HT1080 (cell line): ENCODE measurements at regions not wholly inside any gene's neighbourhood (a gene's known extent, or its start where the extent isn't known, plus 50 kb on each side); places are given as distances from the start of the nearest gene placed in this dataset.
"Not testable (repeated sequence)": the region's sequence is repeated elsewhere in the genome, so short reads cannot be mapped to it uniquely, and the experiment has no call there.

Experiments used
- DNase-seq: peaks from one replicate; pipeline ENCODE4 v3.0.0-alpha.2; 2015; ENCODE audit warnings: low read depth

- no peak for DNase-seq
Measured at GRCh38 chrX:44096666-44097065, 123.5 kb upstream of the NDP start.

- DNase-seq: no peak
Measured at GRCh38 chrX:44094821-44095530, 121.8 kb upstream of the NDP start.

DNA sequence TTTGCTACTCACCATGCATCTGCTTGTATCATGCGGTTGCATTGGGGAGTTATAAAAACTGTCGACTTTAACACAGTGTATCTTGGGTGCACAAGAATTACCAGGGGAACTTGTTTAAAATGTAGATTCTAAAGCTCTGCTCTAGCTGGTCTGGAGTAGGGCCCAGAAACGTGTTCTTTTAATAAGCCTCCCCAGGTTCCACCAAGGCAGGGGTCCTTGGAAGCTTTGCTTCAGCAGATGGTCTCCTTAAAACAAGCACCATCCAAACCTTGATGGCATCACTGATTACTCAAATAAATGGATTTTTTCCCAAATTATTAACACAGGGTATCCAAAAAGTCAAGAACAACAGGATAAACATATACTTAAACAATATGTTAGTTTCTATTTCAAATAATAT lies 120.2 kb upstream of the NDP start:
- no peak for DNase-seq

DNA sequence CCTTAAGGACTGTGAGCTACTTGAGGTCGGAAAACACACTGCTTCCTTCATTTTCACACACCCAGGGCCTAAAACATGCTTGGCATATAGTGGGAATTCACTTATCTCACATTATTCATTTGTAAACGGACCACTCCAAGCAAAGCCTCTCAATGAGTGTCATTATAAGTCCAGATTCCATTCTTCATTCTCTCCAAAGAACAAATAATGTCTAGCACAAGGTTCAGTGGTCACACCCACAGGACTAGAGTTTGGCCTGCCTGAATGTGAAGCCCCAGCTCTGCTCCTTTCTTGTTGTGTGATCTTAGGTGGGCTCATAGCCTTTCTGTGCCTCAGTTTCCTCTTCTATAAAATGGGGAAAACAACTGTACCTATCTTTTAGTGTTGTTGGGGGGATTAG lies 119.6 kb upstream of the NDP start:
- no peak for DNase-seq

DNA sequence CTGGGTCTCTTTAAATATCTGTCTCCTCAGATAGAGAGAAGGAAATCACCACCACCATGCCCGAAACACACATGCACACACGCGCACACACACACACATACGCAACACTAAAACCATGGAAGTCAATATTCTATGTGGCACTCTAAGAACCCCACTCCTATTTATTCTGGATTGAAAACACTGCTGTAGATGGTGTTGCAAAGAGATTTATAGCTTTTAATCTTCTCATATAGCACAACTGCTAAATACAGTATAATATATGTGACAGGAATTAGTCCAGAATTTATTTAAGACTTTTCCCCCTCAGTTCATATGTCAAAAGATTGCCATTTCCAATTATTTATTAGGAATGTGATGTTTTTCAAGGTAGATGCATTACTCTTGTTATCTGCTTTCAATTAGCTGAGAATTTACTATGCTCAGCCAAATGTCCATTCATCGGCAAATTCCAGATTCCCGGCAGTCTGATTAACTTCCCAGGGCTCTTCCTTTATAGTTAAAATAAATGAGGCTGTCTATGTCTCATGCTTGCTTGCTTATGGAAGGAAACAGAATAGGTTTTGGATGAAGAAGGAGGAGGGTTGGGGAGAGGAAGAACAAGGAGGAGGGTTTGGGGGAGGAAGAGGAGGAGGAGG lies 115.4 kb upstream of the NDP start:
- DNase-seq: no peak

- DNase-seq: no peak
Measured at GRCh38 chrX:44085209-44085608, 112.0 kb upstream of the NDP start.

DNA sequence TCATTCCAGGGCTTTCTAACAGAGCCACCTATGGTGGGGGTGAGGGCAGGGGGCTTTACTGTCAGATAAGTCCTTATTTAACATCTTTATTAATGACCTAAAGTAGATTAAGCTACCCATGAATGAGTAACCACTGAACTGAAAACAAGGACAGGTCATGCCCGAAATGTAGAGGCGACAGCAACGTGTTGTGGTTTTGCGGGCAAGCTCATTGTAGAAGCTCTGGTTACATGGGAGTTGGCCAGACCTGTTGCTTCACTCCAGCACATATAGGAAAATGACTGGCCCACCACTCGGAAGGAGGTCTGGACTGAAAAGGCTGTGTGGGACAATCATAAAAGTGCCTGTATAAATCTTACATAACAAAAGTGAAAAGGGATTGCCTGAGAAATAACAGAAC lies 109.6 kb upstream of the NDP start:
- DNase-seq: peak; percentile 51

- DNase-seq: no peak
Measured at GRCh38 chrX:44080083-44080482, 106.9 kb upstream of the NDP start.

DNA sequence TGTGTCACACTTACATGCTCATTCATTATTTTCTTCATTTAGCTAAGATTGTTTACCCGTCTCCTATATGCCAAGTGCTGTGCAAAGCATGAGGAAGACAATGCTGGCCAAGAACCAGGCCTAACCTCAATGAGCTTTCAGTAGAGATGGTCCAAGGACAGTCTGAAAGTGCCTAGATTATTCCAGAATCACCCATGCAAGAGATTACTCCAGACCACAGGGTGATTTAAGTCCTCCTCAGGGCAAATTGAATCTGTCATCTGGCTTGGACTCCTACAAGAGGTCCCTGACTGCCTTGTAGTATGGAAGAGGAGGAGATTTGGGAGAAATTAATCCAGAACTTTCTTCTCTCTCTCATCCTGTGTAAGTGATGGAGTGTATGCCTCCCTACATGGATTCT lies 99.4 kb upstream of the NDP start:
- DNase-seq: no peak

DNA sequence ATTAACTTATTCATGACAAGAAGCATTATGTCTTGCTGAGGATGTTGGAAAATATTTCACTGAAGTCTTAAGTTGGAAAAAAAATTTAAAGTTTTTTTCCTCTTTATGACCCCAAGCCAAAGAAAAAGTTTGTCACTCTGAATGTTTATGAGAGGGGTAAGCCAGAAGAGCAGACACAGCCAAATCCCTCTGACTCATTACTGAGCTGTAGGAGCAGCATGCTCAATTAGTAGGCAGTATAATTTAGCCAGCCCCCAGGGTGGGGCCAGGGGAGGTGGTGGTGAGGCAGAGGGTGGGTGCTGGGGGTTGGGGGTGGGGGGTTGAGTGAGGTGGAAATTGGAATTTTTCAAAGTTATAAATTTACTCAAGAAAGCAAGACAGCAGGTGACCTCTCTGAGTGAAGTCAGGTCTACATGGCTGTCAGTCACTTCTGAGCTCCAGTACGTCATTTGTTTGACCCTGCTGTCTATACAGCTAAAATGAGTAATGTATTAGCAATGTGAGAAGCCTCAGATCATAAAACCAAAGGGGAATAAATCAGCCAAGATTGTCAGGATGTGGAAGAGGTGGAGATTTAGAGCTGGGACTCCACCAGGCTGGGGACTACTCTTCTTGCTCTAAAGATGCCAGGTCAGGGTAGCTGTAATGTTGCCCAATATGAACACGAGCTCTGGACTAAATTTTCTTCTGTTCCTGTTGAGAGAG lies 98.8 kb upstream of the NDP start:
- peak; percentile 91 for DNase-seq

DNA sequence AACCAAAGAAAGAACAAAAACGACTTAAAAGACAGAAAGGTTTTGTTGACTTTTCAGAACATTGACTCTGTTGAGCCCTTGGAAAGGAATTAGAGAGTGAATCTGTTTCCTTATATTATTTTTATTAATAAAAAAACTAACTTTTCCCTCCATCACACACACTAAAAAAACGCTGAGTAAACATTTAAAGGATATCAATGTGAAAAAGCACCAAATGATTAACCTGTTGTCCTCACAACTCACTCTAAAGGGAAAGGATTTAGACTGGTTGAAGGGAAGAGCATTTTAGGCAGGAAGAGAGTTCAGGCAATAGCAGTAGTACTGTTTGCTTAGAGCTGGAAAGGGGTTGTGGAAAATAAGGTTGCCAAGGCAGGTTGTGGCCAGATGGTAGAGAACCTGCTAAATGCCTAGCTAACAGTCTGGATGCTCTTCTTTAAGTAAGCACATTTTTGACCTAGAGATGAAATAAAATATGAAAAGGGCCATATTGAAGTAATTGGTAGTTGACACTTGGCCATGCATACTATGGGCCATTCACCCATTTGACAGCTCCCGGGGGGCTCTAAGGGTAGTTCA lies 98.0 kb upstream of the NDP start:
- DNase-seq: no peak

GRCh38 chrX:44068043-44068442 lies 94.9 kb upstream of the NDP start:
- DNase-seq: no peak

DNA sequence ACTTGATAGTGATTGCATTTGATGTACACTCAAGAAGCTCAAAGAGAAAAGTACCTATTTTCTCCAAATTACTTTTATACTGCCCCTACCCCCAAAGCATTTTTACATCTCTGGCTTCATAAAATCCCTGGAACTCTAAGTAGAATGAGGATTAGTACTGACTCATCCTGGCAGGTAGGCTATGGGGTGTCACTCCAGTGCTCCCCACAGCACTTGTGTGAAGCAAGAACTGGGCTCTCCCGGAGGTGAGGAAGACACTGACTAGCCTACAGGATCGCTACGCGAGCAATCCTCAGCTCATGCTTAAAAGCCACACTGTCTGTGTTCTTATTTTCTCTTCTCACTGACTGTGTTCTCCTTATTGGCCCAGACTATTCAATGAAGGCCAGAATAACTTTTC lies 90.4 kb upstream of the NDP start:
- DNase-seq: no peak

- peak; percentile 75 for DNase-seq
Measured at GRCh38 chrX:44062840-44063239, 89.7 kb upstream of the NDP start.

DNA sequence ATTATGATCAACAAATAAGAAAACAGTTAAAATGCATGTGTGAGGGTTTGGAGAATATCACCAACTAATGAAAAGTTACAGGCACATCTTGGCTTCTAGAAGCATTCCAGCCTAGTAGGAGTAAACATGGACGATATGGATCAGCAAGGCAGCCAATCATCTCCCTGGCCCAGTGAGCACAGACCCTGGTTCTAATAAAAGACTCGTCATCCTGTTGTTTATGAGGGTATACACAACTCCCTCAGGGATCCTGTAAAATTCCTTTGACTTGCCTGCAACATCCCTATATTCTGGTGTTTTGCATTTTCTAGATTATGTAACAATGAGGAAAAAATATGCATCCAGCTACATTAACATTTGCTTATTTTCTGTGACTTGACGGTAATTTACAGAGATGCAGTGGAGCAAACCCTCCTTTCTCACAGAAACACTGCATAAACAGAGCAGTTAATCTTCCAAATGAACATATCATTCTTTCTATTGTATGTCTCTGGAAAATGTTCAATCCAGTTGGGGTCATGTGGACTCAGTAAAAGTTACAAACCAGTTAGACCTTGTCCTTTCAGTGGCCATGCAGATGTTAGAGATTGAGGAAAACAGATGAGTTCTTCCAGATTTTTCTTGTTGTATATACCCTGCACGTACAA lies 88.9 kb upstream of the NDP start:
- DNase-seq: no peak

DNA sequence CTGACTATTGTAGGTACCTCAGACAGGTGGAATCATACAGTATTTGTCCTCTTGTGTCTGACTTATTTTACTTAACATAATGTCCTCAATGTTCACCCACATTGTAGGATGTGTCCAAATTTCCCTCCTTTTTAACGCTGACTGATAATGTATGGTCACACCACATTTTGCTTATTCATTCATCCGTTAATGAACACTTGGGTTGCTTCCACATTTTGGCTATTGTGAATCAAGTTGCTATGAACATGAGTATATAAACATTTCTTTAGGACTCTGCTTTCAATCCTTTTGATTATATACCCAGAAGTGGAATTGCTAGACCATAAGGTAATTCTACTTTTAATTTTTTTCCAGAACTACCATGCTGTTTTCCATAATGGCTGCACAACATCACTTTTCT lies 87.0 kb upstream of the NDP start:
- DNase-seq: no peak

GRCh38 chrX:44058339-44058738 lies 85.1 kb upstream of the NDP start:
- no peak for DNase-seq

DNA sequence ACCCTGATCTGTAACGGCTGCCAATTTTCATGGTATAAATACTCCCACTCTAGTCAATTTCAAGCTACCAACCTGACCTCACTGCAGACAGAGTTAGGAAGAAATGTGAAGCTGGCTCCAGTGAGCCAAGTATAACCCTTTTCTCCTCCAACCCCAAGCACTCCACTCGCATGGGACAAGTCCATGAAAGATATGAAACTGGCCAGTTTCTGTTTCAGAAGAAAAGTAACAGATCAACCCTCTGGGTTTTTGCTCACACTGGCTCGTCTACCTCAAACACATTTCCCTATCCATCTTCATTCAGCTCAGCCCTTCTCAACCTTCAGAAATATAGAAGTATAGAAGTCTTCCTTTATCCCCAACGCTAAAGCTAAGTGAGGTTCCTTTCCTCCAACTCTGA lies 82.4 kb upstream of the NDP start:
- DNase-seq: no peak

- no peak for DNase-seq
Measured at GRCh38 chrX:44054863-44055601, 81.8 kb upstream of the NDP start.

- DNase-seq: not testable (repeated sequence)
Measured at GRCh38 chrX:44045106-44045505, 71.9 kb upstream of the NDP start.

DNA sequence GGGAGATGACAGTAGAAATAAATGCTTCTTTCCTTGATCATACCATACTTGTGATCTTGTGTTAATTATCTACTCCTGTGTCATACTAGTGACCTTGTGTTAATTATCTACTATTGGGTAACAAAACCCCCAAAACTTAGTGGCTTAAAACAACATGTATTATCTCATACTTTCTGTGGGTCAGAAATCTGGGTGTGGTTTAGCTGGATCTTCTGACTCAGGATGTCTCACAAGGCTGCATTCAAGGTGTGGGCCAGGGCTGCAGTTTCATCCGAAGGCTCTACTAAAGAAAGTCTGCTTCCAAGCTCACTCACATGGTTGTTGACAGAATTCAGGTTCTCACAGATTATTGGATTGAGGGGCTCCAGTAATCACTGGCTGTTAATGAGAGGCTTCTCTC lies 70.3 kb upstream of the NDP start:
- DNase-seq: peak; percentile 23
